GM18520 (cell line): ENCODE measurements at regions not wholly inside any gene's neighbourhood (a gene's known extent, or its start where the extent isn't known, plus 50 kb on each side); places are given as distances from the start of the nearest gene placed in this dataset.

ENCODE experiments used
- ATAC-seq: cut with Tn5 transposase; IDR thresholded peaks from one replicate; pipeline ENCODE4 v1.9.1; 2021; ENCODE audit not compliant: unreplicated experiment

DNA sequence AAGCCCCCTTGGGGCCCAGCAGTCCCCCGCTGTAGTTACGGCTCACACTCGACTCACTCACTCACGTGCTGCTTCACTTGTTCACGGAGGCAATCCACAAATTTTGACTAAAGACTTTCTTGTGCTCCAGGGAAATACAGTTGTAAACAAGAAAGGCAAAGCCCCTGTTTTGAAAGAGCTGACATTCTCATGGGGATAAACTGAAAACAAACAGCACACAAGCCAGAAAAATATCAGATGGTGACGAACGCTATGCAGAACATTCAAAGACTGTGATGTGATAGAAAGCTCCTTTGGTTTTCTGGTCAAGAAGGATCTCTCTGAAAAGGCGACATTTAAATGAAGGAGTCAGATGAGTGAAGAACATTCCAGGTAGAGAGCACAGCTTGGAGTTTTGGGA is 385.3 kb upstream of the SMIM21 start:
- ATAC-seq: no peak

DNA sequence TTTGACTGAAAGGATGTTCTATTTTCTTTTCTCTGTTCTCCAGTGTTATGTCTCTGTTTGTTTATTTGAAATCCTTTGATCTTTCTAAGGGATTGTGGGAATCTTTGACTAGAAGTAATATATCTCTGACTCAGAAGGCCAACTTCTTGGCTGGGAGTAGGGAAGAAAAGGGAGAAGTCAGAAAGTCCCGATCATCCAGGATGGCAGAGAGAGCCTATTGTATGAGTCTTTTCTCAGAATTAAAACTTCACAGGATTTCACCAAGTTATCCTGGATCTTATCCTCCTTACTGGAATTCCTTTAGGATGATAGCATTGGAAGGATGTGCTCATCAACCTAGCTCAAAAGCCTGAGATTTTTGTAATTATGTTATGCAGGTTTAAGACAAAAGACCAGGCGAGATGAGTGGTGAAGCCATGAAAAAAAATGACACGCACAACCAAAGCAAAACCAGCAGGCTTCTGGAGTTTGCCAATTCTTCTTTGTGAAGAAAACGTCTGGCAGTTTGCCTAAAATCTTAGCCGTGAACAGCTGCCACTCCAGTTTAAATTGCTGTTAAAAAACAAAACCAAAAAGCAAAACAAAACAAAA is 383.6 kb upstream of the SMIM21 start:
- ATAC-seq: no peak

DNA sequence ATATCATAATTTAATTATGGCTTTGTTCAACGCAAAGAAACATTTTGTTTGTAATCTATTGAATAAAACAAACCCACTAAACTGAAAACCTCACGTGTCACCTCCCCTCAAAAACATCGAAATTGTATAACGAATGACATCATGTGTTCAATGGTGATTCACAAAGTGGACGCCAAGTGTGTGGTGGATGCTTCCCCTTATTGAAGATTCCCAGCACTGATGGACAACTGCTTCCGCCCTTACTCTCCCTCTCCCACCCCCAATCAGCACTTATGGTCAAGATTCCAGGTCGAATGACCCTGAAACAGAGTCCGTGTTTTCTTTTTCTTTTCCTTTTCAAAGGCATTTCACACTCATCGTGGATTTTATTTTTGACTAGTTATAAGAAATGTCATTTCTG is 383.0 kb upstream of the SMIM21 start:
- ATAC-seq: no peak

DNA sequence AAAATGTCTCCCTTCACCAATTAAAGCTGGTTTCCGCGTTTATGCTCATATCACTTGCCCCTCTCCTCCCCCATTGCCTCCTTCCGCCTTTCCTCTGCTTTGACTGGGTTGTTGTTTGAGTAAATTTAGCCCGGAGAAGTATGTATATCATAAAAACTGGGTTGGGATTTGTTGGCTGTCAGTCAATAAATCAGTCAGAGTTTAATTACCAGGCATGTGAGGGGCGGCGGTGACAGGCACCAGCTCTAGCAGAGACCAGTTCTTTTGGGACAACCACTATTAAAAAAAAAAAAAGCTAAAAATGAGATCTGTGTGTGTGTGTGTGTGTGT is 382.4 kb upstream of the SMIM21 start:
- ATAC-seq: no peak

DNA sequence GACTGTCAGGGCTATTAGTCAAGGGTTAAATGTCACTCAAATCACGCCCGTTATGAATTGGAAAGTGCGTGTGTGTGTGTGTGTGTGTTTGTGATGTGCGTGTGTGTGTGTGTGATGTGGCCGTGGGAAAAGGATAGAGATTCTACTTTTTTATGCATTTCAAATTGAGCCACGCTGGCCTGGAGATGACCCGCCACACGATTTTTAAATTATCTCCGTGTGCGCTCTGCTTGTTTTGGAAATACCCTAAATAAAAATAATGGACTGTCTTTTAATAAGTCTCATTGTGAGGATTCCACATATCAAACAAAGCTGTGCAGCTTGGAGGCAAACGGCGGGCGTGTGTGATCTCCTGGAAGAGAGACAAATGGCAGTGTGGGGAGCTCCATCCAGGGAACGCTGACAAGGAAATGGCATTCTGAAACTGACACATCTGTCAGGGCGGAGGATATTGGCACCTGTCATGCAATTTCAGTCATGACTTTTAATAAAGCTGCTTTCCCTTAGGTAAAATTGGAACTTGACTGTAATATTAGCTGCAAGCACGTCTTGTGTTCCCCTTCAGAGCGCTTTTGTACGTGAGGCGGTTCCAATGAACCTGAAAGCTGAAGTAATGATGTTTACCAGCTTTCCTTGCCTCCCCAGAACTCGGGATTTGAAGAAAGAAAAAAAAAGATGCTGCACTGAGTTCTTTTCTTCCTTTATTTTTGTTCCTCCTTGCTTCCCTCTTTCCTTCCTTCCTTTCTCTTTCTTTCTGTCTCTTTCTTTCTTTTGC is 381.8 kb upstream of the SMIM21 start:
- no peak for ATAC-seq

DNA sequence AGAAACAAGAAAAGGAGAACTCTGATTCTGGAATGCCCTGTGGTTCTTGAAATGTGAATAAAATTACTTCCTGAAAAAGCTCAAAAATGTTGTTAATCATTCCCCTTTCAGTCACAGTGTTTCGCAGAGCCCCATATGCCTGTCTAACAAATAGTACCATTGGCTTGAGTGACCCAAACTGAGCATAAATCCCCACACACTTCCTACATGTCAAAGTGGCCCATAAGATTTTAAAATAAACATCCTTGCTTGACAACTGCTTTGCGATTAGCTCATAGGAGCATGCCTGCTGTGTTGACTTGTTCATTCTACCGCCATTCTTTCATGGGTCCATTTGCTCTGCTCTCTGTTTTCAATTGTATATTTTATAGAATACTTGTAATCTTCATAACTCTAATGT is 377.8 kb upstream of the SMIM21 start:
- ATAC-seq: no peak

DNA sequence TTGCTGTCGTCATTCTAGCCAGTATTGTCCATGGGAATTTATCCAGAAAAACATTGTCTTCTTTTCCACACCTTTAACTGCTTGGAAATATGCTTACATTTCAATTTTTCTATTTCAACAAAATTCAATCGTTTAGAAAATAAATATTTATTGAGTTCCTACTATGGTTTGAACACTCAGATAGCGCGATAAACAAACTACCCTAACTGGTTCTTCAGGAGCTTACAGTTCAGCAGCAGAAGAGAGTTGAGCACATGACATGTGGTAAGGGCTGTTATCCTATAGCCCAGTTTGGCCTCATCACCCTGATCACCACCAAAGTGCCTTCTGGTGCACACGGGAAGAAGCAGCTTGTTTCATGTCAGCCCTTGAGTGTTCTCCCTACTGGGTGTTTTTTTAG is 375.2 kb upstream of the SMIM21 start:
- no peak for ATAC-seq

DNA sequence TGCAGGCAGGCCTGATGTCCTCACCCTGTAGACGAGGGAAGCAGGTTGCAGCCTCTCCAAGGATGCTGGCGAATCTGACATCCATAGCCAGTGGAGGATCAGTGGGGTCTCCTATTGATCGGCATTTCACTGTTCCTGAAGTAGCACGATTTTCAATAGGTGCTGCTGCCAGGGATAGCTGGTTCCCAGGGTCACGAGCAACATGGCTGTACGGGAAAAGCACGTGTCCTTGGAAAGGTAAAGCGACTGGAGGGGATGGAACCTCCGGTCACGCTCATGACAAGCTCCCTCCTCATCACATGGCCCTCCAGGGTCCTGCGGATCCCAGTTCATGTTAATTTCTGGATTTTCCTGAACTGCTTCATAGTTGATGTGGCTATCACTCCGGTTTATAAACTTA is 373.7 kb upstream of the SMIM21 start:
- ATAC-seq: no peak

DNA sequence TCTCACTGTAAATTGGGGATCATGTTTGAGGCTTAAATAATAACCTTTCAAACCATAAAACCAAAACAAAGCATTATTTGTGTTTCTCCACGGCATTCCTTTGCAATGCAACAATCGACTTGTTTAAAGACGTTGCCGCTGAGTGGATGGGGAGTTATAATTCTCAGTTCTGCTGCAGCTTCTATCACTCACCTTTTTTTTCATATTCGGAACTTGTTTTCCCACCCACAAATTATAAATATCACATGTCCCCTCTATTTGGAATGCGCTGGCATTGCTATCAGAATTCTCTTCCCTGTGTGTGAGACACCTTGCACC is 372.8 kb upstream of the SMIM21 start:
- no peak for ATAC-seq

DNA sequence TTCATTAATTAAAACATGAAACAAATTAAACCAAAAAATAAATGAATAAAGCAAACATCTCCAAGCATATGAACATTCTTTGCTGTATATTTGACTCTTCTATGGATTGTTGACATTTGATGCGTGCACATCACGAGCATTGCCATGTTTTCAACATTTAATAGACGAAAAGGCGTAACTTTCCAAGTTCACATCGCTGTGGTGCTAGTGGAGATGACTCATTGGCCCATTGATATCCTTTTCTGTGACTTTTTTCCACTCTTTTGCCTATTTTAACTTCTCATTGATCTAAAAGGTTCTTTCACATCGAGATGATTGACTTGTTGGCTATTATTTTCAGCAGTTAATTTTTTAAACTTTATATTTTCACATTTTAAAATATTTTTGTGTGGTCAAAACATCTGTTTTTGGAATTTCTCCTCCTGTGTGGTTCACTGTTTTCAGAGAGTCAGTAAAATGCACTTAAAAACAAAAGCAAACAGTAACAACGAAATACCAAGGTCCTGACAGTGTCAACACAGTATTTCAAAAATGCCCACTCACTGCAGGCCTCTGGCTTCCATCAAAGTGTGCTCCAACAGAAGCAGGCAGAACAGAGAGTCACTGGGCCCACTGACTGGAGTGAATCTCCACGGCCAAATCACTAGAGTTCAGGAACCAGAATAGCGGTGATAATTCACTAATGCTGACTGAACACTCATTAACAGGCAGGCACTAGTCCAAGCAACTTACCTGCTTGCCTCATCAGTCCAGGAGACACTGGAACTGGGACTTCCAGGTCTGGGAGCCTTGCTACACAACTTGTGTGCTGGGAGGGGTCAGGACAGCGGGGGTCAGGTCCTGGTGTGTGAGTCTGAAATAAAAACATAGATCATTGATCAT is 372.2 kb upstream of the SMIM21 start:
- ATAC-seq: no peak

DNA sequence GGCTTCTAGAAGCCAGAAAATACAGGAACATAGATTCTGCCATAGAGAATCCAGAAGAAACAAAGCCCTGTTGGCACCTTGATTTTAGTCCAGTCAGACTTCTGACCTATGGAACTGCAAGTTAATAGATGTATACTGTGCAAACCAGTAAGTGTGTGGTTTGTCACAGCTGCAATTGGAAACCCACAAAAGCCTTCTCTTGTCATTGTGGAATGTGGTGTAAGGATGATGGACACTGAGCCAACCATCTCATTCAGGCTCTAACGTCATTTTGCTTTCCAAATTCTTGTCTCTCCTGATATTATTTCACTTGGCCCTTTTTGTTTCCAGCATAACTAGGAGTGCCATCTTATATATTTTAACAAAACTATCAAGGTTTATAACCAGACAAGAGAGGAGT is 369.5 kb upstream of the SMIM21 start:
- ATAC-seq: no peak

DNA sequence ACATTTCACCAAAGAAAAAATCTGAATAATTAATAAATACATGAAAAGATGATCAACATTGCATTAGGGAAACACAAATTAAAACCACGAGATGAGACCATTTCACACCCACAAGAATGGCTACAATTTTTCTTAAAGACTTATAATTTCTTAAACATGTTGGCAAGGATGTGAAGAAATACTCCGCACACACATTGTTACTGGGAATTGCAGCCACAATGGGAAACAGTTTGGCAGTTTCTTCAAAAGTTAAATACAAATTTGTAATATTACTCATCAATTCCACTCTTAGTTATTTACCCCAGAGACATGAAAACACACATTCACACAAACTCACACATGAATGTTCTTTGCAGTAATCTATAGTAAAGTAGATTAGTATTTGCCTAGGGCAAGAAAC is 363.3 kb upstream of the SMIM21 start:
- ATAC-seq: no peak

DNA sequence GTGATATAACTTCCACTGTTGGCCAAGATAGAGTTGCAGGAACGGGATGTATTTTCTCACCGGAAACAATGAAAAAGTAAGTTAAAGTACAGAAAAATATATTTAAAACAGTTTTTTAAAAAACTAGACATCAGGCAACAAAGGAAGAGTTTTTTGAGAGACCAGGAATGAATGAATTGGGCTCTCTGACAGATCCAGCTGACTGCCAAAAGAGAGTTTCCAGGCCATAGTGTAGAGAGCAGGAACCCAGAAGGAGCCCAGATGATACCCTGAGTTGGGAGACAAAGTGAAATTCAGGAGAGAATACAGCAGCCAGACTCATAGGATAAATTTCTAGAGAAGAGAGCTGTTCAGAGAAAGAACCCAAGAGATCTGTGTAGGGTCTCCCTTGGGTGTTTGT is 362.6 kb upstream of the SMIM21 start:
- ATAC-seq: no peak

DNA sequence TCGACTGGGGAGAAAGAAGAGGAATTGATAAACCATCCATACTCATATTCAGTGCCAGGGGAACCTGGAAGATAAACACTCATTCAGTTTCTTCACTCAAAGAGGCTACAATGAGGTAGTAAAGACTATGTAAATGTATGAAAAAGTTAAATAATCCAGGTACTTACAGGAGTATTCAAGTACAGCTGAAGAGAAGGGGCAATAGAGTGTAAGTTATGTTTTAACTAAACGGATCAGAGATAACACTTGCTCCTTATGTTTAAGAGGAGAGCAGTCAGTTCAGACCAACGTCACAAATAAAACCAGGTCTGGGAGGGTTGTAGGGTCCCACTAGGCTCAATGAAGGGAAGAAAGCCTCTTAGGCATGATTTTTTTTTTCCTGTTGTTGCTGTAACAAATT is 358.3 kb upstream of the SMIM21 start:
- no peak for ATAC-seq

DNA sequence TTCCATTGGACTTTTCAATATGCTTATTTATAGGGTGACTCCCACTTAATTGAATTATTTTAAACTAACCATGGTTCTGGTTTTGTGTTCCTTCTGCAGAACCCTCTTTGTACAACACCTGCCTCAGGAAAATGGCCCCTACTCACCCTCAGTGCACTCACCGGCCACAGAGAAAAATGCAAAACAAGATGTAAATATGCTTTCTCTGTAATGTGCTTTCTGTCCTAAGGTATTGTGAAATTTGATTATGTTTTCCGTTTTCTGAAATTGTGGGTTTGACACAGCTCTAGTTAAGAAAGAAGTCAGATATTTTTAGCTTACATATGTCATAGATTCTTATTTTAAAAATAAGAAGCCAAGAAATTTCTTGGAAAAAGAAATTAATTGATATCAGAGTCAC is 357.7 kb upstream of the SMIM21 start:
- ATAC-seq: no peak

DNA sequence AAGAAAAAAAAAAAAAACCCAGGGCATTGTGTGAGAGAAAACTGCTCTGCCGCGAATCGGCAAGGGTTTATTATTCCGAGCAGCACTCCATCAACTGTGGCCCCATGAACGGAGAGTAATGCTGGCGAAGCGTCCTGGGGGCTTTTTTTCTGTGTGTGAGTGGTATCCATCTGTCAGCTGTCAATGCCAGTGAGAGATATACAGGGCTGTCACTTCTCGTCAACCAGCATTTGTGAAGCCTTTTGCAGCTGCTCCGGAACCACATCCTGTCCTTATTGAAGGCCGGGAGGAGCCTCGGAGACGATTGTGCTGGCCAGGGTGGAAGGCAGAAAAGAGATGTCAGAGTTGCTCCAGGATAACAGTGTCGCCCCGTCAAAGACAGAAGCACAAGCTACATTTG is 356.9 kb upstream of the SMIM21 start:
- no peak for ATAC-seq

DNA sequence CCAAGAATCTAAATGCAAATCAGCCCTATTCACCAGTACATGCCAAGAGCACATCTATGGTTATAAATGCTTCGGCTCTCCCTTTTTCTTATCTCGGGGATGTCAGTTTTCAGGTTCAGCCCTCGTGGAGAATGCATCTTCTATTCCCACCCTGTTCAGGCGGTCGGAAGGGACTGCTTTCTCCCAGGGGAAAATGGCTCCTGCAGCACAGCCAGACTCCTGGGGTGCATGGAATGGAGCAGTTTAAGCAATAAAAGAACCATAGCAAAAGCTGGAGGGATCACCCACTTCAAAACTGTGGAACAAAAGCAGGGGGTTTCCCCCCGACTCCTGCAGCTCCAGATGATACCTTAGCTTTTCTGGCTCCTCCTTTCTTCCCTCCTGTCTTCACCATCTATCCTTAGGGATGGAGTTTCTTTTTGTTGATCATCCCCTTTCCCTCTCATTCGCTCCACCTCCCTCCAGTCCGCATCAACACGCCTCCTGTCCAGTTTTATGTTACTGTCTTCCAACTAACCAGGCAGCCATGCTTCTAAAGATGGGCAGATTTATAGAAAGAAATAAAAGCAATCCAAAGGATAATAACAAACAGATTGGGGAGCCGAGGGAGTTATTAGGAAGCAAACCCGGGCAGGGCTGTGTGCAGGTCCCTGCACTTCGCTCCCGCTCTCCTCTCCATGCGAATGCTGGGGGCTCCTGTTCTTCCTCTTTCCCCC is 356.2 kb upstream of the SMIM21 start:
- ATAC-seq: no peak

DNA sequence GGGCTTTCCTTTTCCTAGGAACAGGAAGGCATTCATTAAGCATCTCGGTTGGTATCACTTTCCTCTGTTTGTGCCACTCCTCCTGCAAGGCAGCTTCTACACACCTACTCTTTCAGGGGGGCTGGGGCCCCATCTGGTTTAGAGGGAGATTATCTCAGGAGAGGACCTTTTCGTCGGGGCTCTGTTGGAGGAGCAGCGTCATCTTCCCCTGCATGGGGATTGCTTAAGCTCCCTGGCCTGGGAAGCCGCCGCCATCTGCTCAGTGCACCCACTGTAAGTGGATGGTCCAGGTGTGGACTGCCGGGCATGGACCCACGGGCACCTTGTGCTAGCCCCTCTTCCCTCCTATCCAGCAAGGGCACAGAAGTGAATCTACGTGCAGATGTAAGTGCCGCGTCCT is 355.3 kb upstream of the SMIM21 start:
- ATAC-seq: no peak

DNA sequence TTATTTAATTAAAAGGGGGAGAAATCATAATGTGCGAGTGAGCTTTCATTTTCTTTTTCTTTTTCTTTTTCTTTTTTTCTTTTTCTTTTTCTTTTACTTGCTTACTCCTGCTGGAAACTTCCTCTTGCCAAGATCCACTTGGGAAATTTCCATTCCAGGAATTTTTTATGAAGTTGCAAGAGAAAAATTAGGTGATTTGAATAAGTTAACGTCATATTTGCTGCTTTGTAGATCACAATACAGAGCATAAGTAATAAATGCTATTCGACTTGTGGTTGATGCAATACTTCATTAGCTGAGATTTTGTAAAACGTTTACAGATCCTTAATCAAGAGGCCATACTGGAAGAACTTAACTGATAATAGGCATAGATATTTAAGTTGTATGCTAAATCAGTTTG is 354.7 kb upstream of the SMIM21 start:
- ATAC-seq: no peak

DNA sequence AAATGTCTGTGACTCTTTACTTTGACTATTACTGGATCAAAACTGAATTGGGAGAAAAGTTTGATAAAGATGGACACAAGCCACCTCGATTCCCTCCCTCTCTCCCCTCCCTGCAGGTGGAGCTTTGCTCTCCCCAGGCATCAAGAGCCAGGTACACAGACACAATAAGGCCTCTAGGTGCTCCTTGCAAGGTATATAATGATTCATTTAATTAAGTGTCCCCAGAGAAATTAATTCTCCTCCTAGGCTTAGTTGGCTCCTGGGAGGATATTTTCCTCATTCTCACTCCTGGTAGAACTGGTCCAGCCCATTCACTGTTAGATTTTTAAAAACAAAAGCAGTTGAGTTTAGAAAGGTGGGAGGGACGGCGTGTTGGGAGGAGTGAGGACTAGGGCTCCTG is 352.4 kb upstream of the SMIM21 start:
- ATAC-seq: no peak

DNA sequence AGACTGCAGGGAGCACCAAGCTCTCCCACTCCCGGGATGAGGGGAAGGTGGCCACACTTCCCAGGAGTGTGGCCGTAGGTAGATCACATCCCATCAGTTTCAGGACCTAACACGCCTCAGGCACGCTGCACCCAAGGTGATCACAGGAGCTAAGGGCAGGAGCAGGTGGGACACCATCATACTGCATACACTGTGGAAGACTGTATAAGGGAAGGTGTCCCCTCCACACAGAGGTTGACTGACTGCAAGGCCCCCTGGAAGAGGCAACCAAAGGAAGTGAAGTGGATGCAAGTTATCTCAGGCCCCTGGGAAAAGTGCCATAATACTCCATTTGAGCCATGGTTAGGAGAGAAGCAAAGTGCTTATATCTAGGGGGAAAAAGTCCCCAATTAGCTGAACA is 351.9 kb upstream of the SMIM21 start:
- no peak for ATAC-seq

DNA sequence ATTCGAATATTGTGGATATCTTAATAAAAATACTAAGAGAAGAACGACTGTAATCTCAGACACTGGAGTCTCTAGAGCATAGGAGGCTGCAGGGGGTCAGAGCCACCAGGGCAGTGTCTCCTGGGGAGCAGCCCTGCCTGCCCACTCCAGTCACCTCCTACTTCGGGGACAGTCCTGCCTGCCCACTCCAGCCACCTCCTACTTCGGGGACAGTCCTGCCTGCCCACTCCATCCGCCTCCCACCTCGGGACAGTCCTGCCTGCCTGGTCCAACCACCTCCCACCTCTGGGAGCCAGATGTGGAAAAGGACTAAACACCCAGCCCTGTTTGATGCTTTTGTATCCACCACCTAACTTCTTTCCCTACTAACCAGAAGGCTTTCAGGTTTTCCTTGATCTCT is 350.1 kb upstream of the SMIM21 start:
- no peak for ATAC-seq
